GM12874 (cell line): ENCODE measurements at regions not wholly inside any gene's neighbourhood (a gene's known extent, or its start where the extent isn't known, plus 50 kb on each side); places are given as distances from the start of the nearest gene placed in this dataset.

Source experiments
- CTCF ChIP-seq: IDR thresholded peaks from 2 replicates; pipeline ENCODE4 v1.5.1; 2011; ENCODE audit warnings: low read depth, mild to moderate bottlenecking, control low read depth, low read length, moderate library complexity; ENCODE audit not compliant: insufficient read depth

DNA sequence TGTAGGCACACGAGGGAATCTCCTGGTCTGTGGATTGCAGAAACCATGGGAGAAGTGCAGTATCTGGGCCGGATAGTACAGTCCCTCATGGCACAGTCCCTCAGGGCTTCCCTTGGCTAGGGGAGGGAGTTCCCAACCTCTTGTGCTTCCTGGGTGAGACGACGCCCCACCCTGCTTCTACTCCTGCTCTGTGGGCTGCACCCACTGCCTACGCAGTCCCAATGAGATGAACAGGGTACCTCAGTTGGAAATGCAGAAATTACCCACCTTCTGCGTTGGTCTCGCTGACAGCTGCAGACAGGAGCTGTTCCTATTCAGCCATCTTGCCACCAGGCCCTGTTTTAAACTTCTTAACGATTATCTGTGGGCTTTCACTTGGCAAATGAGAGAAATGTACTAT is 157.2 kb upstream of the CARD18 start:
- TF ChIP-seq CTCF = no peak

DNA sequence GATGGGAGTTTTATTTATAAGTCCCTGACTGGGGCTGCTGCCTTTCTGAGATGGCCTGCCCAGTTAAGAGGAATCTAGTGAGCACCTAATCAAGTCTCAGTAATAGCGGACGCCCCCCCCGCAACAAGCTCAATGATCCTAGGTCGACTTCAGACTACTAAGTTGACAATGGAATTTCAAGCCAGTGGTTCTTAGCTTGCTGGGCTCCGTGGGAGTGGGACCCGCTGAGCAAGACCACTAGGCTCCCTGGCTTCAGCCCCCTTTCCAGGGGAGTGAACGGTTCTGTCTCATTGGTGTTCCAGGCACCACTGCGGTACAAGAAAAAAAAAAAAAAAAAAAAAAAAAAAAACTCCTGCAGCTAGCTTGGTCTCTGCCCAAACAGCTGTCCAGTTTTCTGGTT is 156.8 kb upstream of the CARD18 start:
- TF ChIP-seq CTCF = no peak

DNA sequence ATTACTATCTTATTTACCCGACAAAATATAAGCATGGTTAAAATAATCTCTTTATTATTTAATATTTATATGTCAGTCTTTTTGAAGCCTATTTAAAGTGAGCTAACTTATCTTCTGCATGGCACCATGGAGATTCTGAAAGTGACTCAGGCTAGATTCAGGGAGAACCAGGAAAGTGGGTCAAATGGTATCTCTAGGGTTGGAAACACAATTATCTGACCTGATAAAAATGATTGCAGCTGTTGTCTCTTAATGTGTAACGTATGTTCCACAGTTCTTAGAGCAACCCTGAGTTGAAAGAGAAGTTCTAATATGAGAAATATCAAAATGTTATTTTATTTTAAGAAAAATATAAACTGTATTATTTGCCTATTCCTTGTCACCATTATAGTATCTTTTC is 143.1 kb upstream of the CARD18 start:
- TF ChIP-seq CTCF = no peak

GRCh38 chr11:105274631-105275030 is 135.1 kb upstream of the CARD18 start:
- no peak for TF ChIP-seq CTCF

GRCh38 chr11:105273660-105274280 is 134.2 kb upstream of the CARD18 start:
- TF ChIP-seq CTCF = no peak

DNA sequence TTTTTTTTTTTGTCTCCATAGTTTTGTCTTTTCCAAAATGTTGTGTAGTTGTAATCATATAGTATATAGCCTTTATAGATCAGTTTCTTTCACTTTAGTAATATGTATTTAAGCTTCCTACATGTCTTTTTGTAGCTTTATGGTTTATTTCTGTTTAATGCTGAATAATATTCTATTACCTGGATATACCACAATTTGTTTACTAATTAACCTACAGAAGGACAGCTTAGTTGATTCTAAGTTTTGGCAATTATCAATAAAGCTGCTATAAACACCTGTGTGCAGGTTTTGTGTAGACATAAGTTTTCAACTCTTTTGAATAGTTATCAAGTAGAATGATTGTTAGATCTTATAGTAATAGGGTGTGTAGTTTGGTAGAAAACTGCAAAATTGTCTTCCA is 130.3 kb upstream of the CARD18 start:
- TF ChIP-seq CTCF = no peak

DNA sequence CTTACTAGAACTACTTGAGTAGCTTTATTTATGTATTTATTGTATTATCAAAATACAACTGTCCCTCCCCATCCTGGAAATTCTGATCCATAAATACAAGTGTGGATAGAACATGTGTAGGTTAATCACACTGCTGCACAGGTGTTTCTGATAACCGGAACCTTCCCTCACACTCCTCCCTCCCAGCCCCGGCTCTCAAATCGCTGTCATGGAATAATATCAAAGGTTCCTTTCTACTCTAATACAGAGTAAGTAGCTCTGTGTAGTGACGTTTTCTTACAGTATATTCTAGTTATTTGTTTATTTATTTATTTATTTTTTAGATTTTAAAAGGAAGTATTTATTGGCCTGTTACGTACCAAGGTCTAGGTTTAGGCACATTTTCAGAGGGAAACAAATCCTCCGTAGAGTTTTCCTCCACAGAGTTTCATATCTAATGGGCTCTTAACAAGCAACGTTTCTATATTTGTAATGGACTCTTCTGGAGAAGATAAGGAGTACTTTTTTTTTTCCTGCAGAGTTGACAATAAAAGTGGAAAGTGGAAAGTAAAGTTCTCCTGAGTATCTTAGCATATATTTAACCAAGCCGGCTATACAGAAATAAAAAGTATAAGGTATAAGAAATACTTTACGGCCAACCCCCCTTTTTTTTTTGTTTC is 129.0 kb upstream of the CARD18 start:
- no peak for TF ChIP-seq CTCF
